ENCODE measurements at regions not wholly inside any gene's neighbourhood (a gene's known extent, or its start where the extent isn't known, plus 50 kb on each side); places are given as distances from the start of the nearest gene placed in this dataset.

DNA sequence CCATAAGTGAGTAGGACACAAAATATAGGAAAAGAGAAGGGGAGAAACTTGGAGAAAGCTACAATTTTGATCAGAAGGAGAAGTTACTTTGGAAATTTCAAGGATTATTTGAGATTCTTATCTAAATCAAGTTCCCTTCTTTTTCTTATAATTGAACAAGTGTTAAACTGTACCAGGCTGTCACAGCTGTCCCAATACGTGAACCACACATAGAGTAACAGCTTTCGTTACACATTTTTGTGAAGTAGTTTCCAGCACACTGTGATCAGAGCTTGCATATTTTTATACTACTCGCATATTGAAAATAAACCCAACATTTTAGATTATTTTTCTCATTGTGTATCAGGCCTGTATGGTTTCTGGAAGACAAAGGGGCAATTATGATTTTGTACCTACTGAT, 412.8 kb upstream of the PSMD7 start:
- no peak for DNase-seq (ENCODE audit: low read depth in 3 of 3)

- DNase-seq (ENCODE audit: low read depth in 3 of 3) = no peak
Observed at GRCh38 chr16:73883126-73883525, 413.5 kb upstream of the PSMD7 start.

DNA sequence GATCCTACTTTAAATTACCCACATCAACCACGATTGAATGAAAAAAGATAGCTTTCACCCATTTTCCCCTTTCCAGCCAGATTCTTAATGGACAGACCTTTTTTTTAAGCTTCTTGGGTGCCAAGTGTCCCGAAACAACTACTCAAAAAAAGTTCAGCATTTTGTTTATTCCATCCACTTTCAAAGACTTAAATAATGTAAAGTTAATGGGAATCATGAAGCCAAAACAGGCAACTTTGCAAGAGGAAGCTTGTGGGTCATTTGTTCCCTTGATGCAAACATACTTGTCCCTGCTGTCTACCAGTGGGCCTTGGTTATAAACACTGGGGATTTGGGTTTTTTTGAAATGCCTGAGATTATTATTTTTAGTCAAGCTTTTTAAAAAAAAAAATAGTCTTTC, 414.0 kb upstream of the PSMD7 start:
- no peak for DNase-seq (ENCODE audit: low read depth in 3 of 3)

DNA sequence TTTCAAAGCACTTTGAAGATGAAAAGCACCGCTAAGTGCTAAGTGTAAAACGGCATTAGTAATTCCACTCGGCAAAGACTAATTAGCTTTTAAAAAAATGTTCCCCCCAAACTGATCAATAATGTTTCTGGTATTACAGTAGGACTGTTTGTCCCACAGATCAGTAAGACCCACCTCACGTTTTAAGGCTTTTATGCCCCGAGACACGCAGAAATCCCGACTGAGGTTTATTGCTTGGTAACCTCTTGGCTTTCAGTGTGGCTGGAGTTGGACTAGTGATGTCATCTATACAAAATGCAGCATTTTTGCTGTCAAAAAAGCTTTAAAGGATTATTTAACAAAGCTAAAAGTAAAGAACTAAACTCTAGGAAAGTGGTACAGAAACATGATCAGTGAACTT, 414.6 kb upstream of the PSMD7 start:
- no peak for DNase-seq (ENCODE audit: low read depth in 3 of 3)

DNA sequence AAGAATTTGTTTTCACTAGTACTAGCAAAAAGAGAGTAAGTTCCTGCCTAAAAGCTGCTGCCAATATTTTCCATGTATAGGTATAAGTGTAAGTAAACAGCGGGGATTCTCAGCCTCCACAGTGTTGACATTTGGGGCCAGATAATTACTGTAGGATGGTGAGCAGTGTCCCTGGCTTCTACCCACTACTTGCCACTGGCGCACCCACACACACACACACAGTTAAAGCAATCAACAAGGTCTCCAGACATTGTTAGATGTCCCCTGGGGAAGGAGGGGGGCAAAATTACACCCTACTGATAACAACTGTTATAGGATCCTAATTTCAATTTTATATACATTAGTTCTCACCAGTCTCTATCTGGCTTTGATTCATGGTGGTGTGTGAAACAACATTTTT, 417.0 kb upstream of the PSMD7 start:
- DNase-seq (ENCODE audit: low read depth in 3 of 3) = no peak

GRCh38 chr16:73878611-73879010, 418.0 kb upstream of the PSMD7 start:
- no peak for DNase-seq (ENCODE audit: low read depth in 3 of 3)

- no peak for DNase-seq (ENCODE audit: low read depth in 3 of 3)
Observed at GRCh38 chr16:73877150-73877549, 419.5 kb upstream of the PSMD7 start.

GRCh38 chr16:73875996-73876690, 420.5 kb upstream of the PSMD7 start:
- no peak for DNase-seq (ENCODE audit: low read depth in 3 of 3)

- DNase-seq (ENCODE audit: low read depth in 3 of 3) = no peak
Observed at GRCh38 chr16:73874324-73874723, 422.3 kb upstream of the PSMD7 start.

- DNase-seq (ENCODE audit: low read depth in 3 of 3) = no peak
Observed at GRCh38 chr16:73873643-73874042, 423.0 kb upstream of the PSMD7 start.

GRCh38 chr16:73872856-73873255, 423.8 kb upstream of the PSMD7 start:
- no peak for DNase-seq (ENCODE audit: low read depth in 3 of 3)

- DNase-seq (ENCODE audit: low read depth in 3 of 3) = no peak
Observed at GRCh38 chr16:73871088-73871733, 425.4 kb upstream of the PSMD7 start.

DNA sequence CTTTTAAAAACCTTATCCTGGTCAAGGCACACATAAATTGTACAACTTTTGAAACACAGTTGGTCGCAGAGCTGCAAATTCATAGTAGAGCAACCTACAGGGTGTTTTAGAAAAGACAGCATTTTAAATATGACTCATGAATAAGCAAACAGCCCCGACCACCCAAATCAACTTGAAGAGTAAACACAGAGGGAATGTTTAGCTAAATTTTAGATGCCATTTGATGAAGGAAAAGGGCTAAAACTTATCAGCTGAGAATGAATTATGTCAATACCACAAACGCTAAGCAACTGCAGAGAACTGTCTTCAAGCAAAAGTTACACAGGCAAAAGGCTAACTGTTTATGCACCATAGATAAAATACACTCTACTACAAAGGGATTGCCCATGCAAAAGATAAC, 427.5 kb upstream of the PSMD7 start:
- no peak for DNase-seq (ENCODE audit: low read depth in 3 of 3)

- DNase-seq (ENCODE audit: low read depth in 3 of 3) = no peak
Observed at GRCh38 chr16:73864868-73865267, 431.7 kb upstream of the PSMD7 start.

GRCh38 chr16:73858326-73858725, 438.3 kb upstream of the PSMD7 start:
- DNase-seq (ENCODE audit: low read depth in 3 of 3) = no peak

DNA sequence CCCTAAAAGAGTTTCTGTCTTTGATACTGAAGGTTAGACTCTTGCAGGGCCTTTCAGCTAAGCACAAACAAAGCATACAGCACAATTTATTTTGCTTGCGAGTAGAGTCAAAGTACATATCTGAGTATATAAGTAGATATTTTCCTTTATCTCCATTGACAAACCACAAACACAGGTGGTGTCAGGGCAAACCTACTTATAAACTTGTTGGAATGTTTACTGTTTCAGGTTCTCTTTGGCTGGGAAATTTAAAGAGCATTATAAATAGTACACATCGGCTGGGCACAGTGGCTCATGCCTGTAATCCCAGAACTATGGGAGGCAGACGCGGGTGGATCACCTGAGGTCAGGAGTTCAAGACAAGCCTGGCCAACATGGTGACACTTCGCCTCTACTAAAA, 442.6 kb upstream of the PSMD7 start:
- no peak for DNase-seq (ENCODE audit: low read depth in 3 of 3)

DNA sequence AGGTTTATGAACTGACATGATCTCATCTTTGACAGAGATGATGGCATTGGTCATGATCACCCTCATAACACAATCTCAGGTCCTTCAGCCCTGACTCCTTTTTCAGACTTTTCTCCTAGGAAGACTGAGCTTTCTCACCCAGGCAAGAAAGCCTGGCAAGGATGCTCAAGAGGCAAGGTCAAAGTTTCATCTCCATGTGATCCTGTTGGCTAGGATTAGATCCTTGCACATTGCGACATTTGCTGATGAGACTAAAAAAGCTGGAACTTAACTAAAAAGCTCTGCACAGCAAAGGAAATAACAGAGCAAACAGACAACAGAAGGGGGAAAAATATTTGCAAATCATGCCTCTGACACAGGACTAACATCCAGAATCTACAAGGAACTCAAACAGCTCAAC, 444.1 kb upstream of the PSMD7 start:
- no peak for DNase-seq (ENCODE audit: low read depth in 3 of 3)

DNA sequence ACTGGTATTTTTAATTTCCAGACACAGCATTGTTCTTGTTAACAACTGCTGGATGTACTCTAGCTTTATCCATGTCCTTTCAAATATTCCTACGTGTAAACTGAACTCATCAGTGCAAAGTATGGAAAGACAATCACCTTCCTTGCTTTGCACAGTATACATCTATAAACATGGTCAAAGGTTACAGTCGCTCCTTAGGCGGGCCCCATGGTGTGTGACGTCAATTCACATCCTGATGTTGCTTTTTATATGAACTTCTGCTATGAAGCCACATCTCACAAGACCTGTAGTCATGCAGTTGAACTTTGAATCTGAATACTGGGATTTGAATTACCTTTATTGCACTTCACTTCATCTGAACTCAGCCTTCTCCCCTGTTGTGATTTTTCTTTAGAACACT, 447.6 kb upstream of the PSMD7 start:
- no peak for DNase-seq (ENCODE audit: low read depth in 3 of 3)

DNA sequence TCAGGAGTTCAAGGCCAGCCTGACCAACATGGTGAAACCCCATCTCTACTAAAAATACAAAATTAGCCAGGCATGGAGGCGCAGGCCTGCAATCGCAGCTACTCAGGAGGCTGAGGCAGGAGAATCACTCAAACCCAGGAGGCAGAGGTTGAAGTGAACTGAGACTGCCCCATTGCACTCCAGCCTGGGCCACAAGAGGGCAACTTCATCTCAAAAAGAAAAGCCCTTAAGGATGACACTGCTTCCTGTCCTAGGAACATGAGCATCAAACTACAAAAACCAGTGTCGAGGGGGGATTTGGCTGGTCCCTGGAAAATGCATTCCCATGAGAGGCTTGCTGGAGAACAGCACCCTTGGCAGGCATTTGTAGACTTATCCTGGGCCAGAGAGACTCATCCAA, 449.5 kb upstream of the PSMD7 start:
- DNase-seq (ENCODE audit: low read depth in 3 of 3) = no peak

DNA sequence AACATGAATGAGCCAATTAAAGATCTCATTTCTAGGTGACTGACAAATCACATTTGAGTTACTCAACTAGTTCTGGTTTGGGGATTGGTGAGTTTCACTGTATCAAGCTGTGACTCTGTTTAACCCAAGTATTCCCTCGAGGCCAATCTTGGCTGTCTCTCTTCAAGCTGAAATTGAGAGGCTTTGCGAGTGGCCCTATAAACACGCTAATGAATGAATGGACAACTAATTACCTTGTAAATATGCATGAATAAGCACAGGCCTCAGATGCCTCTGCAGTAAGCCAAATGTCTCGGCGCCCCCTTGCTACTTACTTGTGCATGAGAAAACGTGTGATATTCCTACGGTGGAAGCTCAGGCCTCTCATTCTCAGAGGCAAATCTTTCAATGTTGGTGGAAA, 450.3 kb upstream of the PSMD7 start:
- no peak for DNase-seq (ENCODE audit: low read depth in 3 of 3)

DNA sequence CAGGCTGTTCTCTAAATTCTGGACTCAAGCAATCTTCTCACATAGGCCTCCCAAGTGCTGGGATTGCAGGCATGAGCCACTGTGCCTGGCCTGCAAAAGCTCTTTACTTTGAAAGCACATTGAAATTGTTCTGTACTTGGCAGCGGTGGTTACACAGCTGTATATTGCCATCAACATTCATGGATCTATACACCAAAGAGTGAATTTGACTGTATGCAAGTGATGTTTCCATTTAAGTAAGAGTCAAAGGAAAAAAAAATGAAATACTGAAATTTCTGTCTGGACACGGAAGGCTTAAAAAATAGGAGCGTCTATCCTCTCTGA, 450.6 kb upstream of the PSMD7 start:
- no peak for DNase-seq (ENCODE audit: low read depth in 3 of 3)

DNA sequence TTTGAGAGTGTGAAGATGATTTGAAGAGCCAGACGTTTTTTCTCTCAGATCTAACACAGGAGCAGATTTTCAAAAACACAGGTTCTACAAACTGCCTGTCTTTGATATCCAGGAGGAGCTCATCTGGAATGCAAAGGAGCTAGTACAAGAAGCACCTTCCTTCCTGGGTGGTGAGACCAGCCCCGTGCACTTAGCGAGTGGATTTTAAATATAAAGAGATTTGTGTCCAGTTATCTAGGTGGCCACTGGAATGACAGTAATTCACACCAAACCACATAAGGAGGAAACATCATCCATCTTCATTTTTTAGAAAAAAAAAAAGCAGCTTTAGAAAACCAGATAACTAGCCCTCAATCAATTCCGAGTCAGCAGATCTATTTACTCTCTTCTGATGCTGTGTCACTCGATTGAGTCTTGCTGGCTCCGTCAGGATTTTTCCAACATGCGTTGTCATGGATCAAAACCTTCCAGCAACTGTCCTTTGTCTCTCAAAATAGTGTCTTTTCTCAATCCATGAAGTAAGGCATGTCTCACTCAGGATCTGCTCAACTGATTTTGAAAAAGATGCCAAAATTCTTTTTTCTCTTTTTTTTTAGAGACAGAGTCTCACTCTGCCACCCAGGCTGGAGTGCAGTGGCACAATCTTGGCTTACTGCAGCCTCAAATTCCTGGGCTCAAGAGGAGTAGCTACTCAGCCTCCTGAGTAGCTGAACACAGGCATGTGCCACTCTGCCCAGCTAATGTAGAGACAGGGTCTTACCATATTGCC, 451.2 kb upstream of the PSMD7 start:
- DNase-seq (ENCODE audit: low read depth in 3 of 3) = no peak

GRCh38 chr16:73840728-73841127, 455.9 kb upstream of the PSMD7 start:
- no peak for DNase-seq (ENCODE audit: low read depth in 3 of 3)

All from stimulated activated CD4-positive, alpha-beta T cell treated with anti-CD3 and anti-CD28 coated beads, TNF-alpha, amount 100 ng/mL, for 48 hours (primary cell).